HG03095 (cell line): ENCODE measurements at regions not wholly inside any gene's neighbourhood (a gene's known extent, or its start where the extent isn't known, plus 50 kb on each side); places are given as distances from the start of the nearest gene placed in this dataset.
"Not testable (repeated sequence)": the region's sequence is repeated elsewhere in the genome, so short reads cannot be mapped to it uniquely, and the experiment has no call there.

ENCODE experiments used
- ATAC-seq: cut with Tn5 transposase; IDR thresholded peaks from one replicate; pipeline ENCODE4 v1.9.1; 2021; ENCODE audit warnings: moderate library complexity; ENCODE audit not compliant: unreplicated experiment

GRCh38 chr16:85202051-85202601, 89.9 kb upstream of the CIBAR2 start:
- ATAC-seq = no peak

GRCh38 chr16:85202631-85203461, 90.6 kb upstream of the CIBAR2 start:
- no peak for ATAC-seq

GRCh38 chr16:85203462-85203813, 91.2 kb upstream of the CIBAR2 start:
- ATAC-seq = no peak

- no peak for ATAC-seq
These were observed 92.2 kb upstream of the CIBAR2 start for GRCh38 chr16:85204242-85205010.

DNA sequence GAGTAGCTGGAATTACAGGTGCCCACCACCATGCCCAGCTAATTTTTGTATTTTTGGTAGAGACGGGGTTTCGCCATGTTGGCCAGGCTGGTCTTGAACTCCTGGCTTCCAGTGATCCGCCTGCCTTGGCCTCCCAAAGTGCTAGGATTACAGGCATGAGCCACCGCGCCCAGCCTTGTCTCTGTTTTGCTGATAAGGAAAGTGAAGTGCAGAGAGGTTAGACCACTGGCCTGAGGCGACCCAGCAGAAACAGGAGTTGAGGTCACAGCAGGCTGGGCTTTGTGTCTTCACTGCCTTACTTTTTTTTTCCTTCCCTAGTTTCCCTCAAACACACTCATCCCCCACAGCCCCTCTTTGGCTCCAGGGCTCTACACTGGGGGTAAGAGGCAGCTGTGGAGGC, 93.0 kb upstream of the CIBAR2 start:
- ATAC-seq = not testable (repeated sequence)

GRCh38 chr16:85205747-85206471, 93.6 kb upstream of the CIBAR2 start:
- ATAC-seq = no peak

DNA sequence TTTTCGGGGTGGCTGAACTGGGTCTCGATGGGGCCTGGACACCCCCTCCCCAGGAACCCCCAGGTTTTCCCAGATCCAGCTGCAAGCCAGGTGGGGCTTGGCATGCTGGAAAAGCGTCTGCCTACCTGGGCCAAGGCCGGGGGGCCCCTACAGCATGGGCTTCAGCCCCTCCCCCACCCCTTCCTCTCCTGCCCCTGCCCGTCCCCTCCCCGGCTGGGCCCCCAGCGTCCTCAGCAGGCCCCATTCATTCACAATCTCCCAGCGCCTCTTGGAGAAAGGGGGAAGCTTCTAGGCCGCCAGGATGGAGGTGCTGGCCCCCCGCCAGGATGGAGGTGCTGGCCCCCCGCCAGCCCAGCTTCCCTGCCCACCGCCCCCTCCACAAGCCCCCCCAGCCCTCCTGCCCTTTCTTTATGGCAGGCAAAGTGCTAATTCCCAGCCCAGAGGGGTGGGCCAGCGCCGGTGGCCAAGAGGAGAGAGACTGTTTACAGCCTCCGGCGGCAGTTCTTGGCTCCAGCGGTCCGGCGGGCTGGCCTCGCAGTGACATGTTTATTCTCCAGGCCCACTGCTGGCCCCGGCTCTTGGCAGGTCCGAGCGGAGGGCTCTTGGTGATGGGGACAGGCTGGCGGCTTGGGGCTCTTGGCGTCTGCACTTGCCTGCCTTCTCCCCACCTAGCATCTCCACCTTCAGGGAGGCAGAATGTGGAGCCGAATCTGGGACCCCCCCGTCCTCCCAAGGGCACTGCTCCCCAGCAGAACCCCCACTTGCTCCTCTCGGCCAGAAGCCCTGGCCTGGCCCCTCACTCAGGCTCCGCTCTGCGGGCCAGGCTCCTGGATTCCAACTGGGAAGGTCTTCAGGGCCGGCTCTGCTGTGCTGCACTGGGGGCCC, 94.4 kb upstream of the CIBAR2 start:
- no peak for ATAC-seq

GRCh38 chr16:85207357-85207921, 95.2 kb upstream of the CIBAR2 start:
- ATAC-seq = no peak

DNA sequence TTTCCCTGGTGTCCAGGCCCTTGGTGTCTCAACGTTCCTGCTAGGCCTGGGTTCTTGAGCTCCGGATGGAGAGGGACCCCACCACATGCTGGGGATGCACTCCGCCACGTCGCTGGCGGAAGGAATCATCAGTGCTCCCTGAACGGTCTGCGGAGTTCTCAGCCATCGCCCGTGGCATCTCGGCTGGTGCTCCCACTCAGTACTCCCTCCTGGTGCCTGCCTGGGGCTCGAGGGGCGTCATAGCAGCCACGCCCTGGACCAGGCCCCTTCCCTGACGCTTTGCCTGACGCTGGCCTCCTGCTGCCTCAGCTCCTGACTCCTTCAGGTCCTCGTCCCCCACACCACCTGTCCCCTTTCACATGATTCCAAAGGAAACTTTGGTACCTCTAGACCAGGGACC, 95.9 kb upstream of the CIBAR2 start:
- no peak for ATAC-seq

GRCh38 chr16:85208643-85209520, 96.6 kb upstream of the CIBAR2 start:
- ATAC-seq = no peak

GRCh38 chr16:85209526-85210121, 97.4 kb upstream of the CIBAR2 start:
- no peak for ATAC-seq

DNA sequence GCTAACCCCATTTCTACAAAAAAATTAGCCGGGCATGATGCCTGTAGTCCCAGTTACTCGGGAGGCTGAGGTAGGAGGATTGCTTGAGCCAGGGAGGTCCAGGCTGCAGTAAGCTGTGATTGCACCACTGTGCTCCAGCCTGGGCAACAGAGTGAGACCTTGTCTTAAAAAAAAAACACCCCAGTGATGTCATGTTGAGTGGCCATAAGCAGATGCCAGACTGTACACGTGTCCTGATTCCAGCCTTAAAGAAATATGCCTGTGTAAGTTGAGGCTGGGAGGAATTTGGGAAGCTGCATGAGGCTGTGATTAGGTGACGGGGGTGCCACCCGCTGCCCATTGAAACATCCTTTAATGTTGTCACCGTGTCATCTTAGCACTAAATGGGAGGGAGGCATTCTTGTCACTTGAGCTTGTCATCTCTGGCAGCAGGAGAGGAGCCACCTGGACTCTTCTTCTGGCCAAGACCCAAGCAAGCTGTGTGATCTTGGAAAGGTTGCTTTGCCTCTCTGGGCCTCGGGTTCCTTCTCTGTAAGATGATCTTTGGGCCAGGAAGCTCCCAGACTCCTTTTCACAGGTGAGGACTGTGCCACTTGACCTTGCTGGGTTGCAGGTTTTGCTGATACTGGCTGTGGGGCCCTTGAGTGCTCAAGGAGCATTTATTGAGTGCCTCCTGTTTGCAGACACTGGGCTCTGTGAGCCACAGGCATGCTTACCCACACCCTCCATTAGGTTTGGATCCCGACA, 98.3 kb upstream of the CIBAR2 start:
- no peak for ATAC-seq

DNA sequence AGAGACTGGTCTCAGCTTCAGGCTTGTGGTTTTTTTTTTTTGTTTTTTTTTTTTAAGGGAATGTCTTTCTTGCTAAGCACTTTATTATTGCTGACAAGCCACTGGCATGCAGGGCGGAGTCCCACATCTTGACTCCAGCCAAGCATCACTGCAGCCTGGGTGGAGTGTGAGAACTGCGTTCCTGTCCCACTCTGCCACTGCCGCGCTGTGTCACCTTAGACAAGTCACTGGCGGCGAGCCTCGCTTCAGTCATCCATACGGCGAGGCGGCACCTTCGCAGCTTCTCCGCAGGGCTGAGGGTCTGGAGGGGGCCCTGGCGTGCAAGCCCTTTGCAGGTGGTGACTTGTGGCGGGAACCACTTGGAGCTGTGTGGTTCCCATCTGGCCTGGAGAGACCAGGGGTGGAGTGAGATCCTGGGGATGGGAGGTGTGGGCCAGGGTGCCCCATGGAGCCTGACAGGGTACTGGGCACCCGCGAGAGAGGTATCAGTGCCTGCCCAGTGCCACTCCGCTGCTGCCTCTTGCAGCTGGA, 99.1 kb upstream of the CIBAR2 start:
- ATAC-seq = no peak

DNA sequence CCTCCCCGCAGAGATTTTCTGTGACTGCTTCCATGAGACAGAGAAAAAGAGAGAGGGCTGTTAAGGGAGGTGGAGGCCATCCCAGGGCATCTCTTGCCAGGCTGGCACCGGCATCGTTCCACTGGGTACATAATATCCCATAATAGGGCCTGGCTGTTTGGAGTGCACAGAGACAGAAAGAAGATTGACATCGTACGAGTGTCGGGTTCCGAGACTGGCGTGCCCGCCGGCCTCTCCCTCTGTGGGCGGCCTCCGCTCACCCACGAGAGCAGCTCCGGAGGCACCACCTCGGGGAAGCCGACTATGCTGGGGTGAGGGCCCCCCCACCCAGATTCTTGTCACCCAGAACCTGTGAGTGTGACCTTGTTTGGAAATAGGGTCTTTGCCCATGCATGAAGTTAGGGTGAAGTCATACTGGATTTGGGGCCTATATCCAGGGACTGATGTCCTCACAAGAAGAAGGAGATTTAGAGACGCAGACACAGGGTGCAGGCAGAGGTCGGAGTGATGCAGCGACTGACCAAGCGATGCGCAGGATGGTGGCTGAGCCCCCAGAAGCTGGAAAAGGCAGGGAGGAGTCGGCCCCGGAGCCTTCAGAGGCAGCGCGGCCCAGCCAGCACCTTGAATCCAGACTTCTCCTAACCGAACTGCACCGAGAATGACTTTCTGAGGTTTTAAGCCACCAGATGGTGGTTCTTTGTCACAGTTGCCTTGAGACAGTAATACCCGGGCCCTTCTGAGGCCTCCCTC, 101.8 kb upstream of the CIBAR2 start:
- no peak for ATAC-seq

DNA sequence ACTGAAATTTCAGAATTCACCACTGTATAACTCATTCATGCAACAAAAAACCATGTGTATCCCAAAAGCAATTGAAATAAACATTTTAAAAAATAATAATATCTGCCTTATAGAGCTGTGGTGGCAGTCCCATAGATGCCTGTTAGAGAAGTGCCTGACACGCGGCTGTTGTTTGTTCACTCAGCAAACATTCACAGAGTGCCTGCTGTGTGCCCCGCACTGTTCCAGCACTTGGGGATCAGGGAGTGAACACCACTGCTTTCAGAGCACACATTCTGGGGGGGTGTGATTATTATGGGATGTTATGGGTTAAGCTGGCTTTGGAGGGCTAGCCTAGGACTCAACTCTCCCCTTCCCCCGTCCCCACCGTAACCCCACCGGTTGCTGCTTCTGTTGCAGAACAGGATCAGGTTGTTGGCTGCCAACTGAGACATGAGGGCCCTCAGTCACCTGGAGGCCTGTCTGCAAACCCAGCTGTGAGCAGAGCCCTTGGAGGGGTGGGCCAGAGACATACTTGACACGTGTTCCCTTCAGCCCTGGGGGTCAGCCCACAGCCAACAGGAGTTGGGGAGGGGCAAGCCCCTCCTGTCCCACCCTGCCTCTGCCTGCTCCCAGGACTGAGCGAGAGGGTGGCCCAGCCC, 103.3 kb upstream of the CIBAR2 start:
- no peak for ATAC-seq

DNA sequence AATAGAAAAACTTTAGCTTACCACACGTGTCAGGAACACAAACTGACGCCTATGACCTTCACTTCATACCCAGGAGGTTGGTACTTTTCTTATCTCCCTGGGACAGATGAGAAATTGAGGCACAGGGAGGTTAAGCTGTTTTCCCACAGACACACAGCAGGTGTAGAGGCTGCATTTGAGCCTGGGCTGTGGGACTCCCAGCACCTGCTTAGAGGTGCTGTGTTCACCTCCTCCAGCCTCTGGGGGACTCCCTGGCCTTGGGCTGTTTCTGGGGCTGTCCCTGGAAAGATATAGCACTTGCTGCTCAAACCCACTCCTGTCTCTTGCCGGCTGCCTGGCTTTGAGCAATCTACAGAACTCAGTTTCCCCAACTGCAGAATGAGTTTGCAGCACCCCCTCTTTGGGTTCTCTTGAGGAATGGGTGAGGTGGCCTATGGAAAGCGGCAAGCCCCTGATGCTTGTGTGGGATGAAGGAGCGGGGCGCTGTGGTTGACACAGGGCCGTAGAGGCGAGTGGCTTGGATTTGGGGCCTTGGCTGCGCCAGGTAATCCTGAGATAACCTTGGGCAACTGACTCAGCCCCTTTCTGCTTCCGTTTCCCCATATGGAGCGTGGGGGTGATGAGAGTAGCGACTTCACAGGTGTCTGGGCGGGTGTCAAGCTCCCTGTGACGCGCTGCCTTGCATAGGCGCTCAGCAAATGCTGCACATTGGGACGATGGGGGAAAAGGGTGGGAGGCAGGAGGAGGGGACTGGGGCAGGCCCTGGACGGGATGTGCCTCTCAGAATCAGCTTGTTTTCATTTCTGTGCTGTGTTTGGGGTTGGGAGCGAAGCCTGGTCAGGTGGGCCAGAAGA, 104.5 kb upstream of the CIBAR2 start:
- no peak for ATAC-seq
